ENCODE measurements at regions not wholly inside any gene's neighbourhood (a gene's known extent, or its start where the extent isn't known, plus 50 kb on each side); places are given as distances from the start of the nearest gene placed in this dataset.

DNA sequence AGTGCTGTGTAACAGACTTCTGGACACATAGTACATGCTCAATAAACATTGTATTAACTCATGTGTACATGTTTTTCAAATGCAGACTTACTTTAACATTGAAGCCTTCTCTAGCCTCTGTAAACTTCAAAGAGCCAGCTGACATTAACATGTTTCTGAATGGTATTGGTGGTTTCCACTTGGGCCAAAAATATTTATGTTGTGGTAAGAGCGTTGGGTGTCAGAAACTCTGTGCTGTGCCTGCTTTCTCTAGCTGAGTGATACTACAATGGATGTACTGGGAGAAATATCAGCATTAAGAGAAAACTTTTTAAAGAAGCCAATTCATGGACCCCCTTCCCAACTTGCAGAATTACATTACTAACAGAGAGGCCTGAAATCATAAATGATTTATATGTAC lies 1951.7 kb downstream of the TP53TG3F start:
- H3K36me3 ChIP-seq (ENCODE audit: control insufficient read depth in 1 of 2, insufficient read depth in 2 of 2, low read length in 2 of 2) = no peaks in the 10 kb centered on the region; a peak in 1 of 4 replicates
- no TSS peak for BruUV-seq (replicated peaks)
- ATAC-seq = no peak
- H3K4me3 ChIP-seq (replicated peaks in 1 of 2; ENCODE audit: low read depth in 1 of 2, low read length in 2 of 2) = no peak overlapping the region
- ChIA-PET POLR2A (no interaction called here), CTCF (no interaction called here), RAD21 (ENCODE audit: low non-redundant PET in 1 of 2, low total read pairs in 2 of 2, uncharacterized antibody in 2 of 2, unreplicated experiment in 2 of 2) (no interaction called here)
- no peak for TF ChIP-seq POLR2AphosphoS5 (IDR thresholded peaks at IDR 0.05; ENCODE audit: low read depth, low read length)
- no peak for TF ChIP-seq ZFX (IDR thresholded peaks at IDR 0.05)
- no peak for TF ChIP-seq JUND (IDR thresholded peaks at IDR 0.05)
- no peak for TF ChIP-seq TCF7L2 (IDR thresholded peaks at IDR 0.05; ENCODE audit: borderline replicate concordance, extremely low read depth, insufficient read depth, insufficient read length)
- TF ChIP-seq EZH2 (IDR thresholded peaks at IDR 0.05) = no peak
- TF ChIP-seq RAD21 (IDR thresholded peaks at IDR 0.05; ENCODE audit: low read depth) = no peak
- TF ChIP-seq FOSL1 (IDR thresholded peaks at IDR 0.05; ENCODE audit: low read depth) = no peak
- TF ChIP-seq, protein P1, sequence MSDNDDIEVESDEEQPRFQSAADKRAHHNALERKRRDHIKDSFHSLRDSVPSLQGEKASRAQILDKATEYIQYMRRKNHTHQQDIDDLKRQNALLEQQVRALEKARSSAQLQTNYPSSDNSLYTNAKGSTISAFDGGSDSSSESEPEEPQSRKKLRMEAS (IDR thresholded peaks at IDR 0.05) = no peak
- TF ChIP-seq CEBPB (IDR thresholded peaks at IDR 0.05; ENCODE audit: low read depth) = no peak
- TF ChIP-seq SRF (IDR thresholded peaks at IDR 0.05; ENCODE audit: low read depth) = no peak
- TF ChIP-seq ELF1 (IDR thresholded peaks at IDR 0.05; ENCODE audit: borderline replicate concordance, low read depth) = no peak
- TF ChIP-seq, protein P2, sequence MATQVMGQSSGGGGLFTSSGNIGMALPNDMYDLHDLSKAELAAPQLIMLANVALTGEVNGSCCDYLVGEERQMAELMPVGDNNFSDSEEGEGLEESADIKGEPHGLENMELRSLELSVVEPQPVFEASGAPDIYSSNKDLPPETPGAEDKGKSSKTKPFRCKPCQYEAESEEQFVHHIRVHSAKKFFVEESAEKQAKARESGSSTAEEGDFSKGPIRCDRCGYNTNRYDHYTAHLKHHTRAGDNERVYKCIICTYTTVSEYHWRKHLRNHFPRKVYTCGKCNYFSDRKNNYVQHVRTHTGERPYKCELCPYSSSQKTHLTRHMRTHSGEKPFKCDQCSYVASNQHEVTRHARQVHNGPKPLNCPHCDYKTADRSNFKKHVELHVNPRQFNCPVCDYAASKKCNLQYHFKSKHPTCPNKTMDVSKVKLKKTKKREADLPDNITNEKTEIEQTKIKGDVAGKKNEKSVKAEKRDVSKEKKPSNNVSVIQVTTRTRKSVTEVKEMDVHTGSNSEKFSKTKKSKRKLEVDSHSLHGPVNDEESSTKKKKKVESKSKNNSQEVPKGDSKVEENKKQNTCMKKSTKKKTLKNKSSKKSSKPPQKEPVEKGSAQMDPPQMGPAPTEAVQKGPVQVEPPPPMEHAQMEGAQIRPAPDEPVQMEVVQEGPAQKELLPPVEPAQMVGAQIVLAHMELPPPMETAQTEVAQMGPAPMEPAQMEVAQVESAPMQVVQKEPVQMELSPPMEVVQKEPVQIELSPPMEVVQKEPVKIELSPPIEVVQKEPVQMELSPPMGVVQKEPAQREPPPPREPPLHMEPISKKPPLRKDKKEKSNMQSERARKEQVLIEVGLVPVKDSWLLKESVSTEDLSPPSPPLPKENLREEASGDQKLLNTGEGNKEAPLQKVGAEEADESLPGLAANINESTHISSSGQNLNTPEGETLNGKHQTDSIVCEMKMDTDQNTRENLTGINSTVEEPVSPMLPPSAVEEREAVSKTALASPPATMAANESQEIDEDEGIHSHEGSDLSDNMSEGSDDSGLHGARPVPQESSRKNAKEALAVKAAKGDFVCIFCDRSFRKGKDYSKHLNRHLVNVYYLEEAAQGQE (IDR thresholded peaks at IDR 0.05; ENCODE audit: low read depth) = no peak
- H3K9me3 ChIP-seq (ENCODE audit: control insufficient read depth in 1 of 2, insufficient read depth in 1 of 2, low read depth in 1 of 2, low read length in 2 of 2) = peaks cover 0 to 20% of the 10 kb centered on the region in 2 experiments; a peak in 2 of 4 replicates
- no peak overlapping the region for H3K4me2 ChIP-seq (ENCODE audit: low read length)
- H2AFZ ChIP-seq (ENCODE audit: low read depth, low read length, poor library complexity, severe bottlenecking) = no peak overlapping the region
- H3K27ac ChIP-seq (ENCODE audit: low read depth, low read length) = no peak overlapping the region
- H4K20me1 ChIP-seq (ENCODE audit: insufficient read depth) = no peaks in the 10 kb centered on the region
- intact Hi-C loops (cut with micrococcal nuclease) = no loop called here
- no peaks in the 10 kb centered on the region for H3K4me1 ChIP-seq (ENCODE audit: control insufficient read depth in 1 of 2, insufficient read depth in 2 of 2, low read length in 2 of 2)
- H3K9ac ChIP-seq (ENCODE audit: low read length) = no peak overlapping the region
- DNase-seq (ENCODE audit: low read depth, low spot score) = no peak
- H3K27me3 ChIP-seq (ENCODE audit: insufficient read depth, low read length) = no peaks in the 10 kb centered on the region
- no peaks in the 10 kb centered on the region for H3K9me2 ChIP-seq (ENCODE audit: insufficient read depth)
- no peaks in the 10 kb centered on the region for H3K79me2 ChIP-seq (ENCODE audit: insufficient read depth, low read length)

All from HCT116 (cell line).